GM12878 (cell line): ENCODE measurements at regions not wholly inside any gene's neighbourhood (a gene's known extent, or its start where the extent isn't known, plus 50 kb on each side); places are given as distances from the start of the nearest gene placed in this dataset.

Source experiments
- ATAC-seq: fragments of 200-7000 bp; cut with Tn5 transposase; 3 replicates; pipeline ENCODE4 v1.9.1; 2020; ENCODE audit warnings: mild to moderate bottlenecking, moderate library complexity
- BruUV-seq: library from RNA; stranded (reverse); fragments of 400-500 nt; replicated peaks from 2 replicates; lab custom pipeline; 2021; lab: Mats Ljungman, UMichigan
- CTCF ChIA-PET: fragments of 300-600 bp; sonication (Branson Sonifier 250); formaldehyde crosslinking; extraction: SDS; loops from one replicate; lab custom pipeline; 2021; ENCODE audit warnings: inconsistent platforms; lab: Yijun Ruan, JAX
- POLR2A ChIA-PET: fragments of 350-600 bp; formaldehyde crosslinking; extraction: SDS; loops from one replicate; lab custom pipeline; 2021; ENCODE audit warnings: inconsistent platforms; lab: Charles Lee
- RAD21 ChIA-PET: fragments of 300-600 bp; sonication (Branson Sonifier 250); formaldehyde crosslinking; loops from one replicate; lab custom pipeline; 2023; ENCODE audit warnings: antibody characterized with exemption; ENCODE audit not compliant: unreplicated experiment; lab: Charles Lee
- SMC1A ChIA-PET: fragments of 300-600 bp; sonication (Branson Sonifier 250); formaldehyde crosslinking; loops from one replicate; lab custom pipeline; 2023; ENCODE audit not compliant: unreplicated experiment, uncharacterized antibody; lab: Charles Lee
- DNase-seq: peaks from one replicate; pipeline ENCODE4 v3.0.0-alpha.2; 2011; ENCODE audit warnings: low read depth, low spot score
- FAIRE-seq: peaks from 3 replicates; lab custom pipeline; 2011; peaks lifted over from hg19 to GRCh38; lab: Jason Lieb, UNC
- H2AFZ ChIP-seq: 2 replicates; pipeline ENCODE4 v1.6.0; 2011; ENCODE audit warnings: low read depth, low read length, control low read depth; ENCODE audit not compliant: control insufficient read depth
- H3K27ac ChIP-seq: 2 replicates; pipeline ENCODE4 v1.5.1; 2011; ENCODE audit warnings: control low read depth; ENCODE audit not compliant: control insufficient read depth, insufficient read depth
- H3K27me3 ChIP-seq, 2 experiments: replicated peaks in 1 of 2; 2 replicates each; pipeline versions ENCODE4 v1.6.0 to v1.6.1; 2011; ENCODE audit warnings: low read length in 1 of 2; ENCODE audit not compliant: control insufficient read depth in 2 of 2, insufficient read depth in 2 of 2
- H3K36me3 ChIP-seq, 2 experiments: 2 replicates each; pipeline ENCODE4 v1.5.1; 2011; ENCODE audit warnings: low read length in 1 of 2; ENCODE audit not compliant: control insufficient read depth in 2 of 2, insufficient read depth in 2 of 2
- H3K4me1 ChIP-seq: 2 replicates; pipeline ENCODE4 v1.6.1; 2011; ENCODE audit warnings: mild to moderate bottlenecking, low read length, moderate library complexity, mixed read lengths; ENCODE audit not compliant: control insufficient read depth, insufficient read depth
- H3K4me2 ChIP-seq: 2 replicates; pipeline ENCODE4 v1.6.0; 2011; ENCODE audit warnings: control low read depth; ENCODE audit not compliant: control insufficient read depth, insufficient read depth
- H3K4me3 ChIP-seq: fragments of 200-600 bp; sonication (generic); 2 replicates; pipeline ENCODE4 v1.5.1; 2016
- H3K79me2 ChIP-seq: 2 replicates; pipeline ENCODE4 v1.6.0; 2011; ENCODE audit warnings: low read length; ENCODE audit not compliant: control insufficient read depth, insufficient read depth
- H3K9ac ChIP-seq: 2 replicates; pipeline ENCODE4 v1.8.0; 2011; ENCODE audit warnings: low read length, control low read depth, mixed read lengths; ENCODE audit not compliant: control insufficient read depth, insufficient read depth
- H3K9me3 ChIP-seq: replicated peaks from 3 replicates; pipeline ENCODE4 v1.5.1; 2011; ENCODE audit warnings: mild to moderate bottlenecking, low read length; ENCODE audit not compliant: control insufficient read depth, insufficient read depth
- H4K20me1 ChIP-seq: 2 replicates; pipeline ENCODE4 v1.6.0; 2011; ENCODE audit not compliant: control insufficient read depth, insufficient read depth
- BCL11A ChIP-seq: IDR thresholded peaks from 2 replicates; pipeline ENCODE4 v1.6.1; 2011; ENCODE audit warnings: low read depth, low read length
- BHLHE40 ChIP-seq, 2 experiments: fragments of 450-650 bp in 1 of 2; IDR thresholded peaks; 2 replicates each; pipeline ENCODE4 v1.6.1; 2011 to 2017; ENCODE audit warnings: low read depth in 2 of 2, borderline replicate concordance in 1 of 2, improper control_type of control experiment in 1 of 2, low read length in 1 of 2, mild to moderate bottlenecking in 1 of 2
- CBX5 ChIP-seq: sonication (generic); IDR thresholded peaks from 2 replicates; pipeline ENCODE4 v1.6.1; 2016; ENCODE audit warnings: low read depth, moderate library complexity, mild to moderate bottlenecking, inconsistent platforms
- HDAC6 ChIP-seq: fragments of 200-600 bp; sonication (generic); IDR thresholded peaks from one replicate; pipeline ENCODE4 v1.8.0; 2017; ENCODE audit warnings: antibody characterized with exemption; ENCODE audit not compliant: unreplicated experiment
- RCOR1 ChIP-seq: conservative IDR thresholded peaks from 2 replicates; pipeline ENCODE4 v1.6.1; 2012; ENCODE audit warnings: low read depth, low read length, improper control_type of control experiment
- RELA ChIP-seq: fragments of 450-650 bp; IDR thresholded peaks from 2 replicates; pipeline ENCODE4 v1.8.0; 2014; ENCODE audit warnings: borderline replicate concordance; ENCODE audit not compliant: partially characterized antibody
- STAT1 ChIP-seq: fragments of 450-650 bp; conservative IDR thresholded peaks from 2 replicates; pipeline ENCODE4 v1.6.1; 2014; ENCODE audit warnings: antibody characterized with exemption, mild to moderate bottlenecking
- ZBTB33 ChIP-seq: fragments of 450-650 bp; IDR thresholded peaks from 2 replicates; pipeline ENCODE4 v1.6.1; 2017; ENCODE audit warnings: mild to moderate bottlenecking
- ZNF687 ChIP-seq: fragments of 450-650 bp; IDR thresholded peaks from 2 replicates; pipeline ENCODE4 v1.6.1; 2017; ENCODE audit warnings: mild to moderate bottlenecking, moderate library complexity
- WGBS: methylation state at CpG from one replicate; pipeline ENCODE4 v1.1.6; 2016; ENCODE audit warnings: low lambda C conversion rate; ENCODE audit not compliant: insufficient replicate concordance, insufficient coverage; ENCODE audit errors: missing lambda C conversion rate; 5-methylcytosine and 5-hydroxymethylcytosine counted together
- in situ Hi-C: fragments of 300-500 bp; cut with MboI; formaldehyde crosslinking; loops from 9 replicates; pipeline ENCODE4 v1.14.3; 2018; ENCODE audit warnings: mixed read lengths
- intact Hi-C: fragments of 100-400 bp; cut with micrococcal nuclease; formaldehyde crosslinking; loops from one replicate; pipeline ENCODE4 v1.14.2; 2022; ENCODE audit not compliant: unreplicated experiment

GRCh38 chr1:60890664-60891063 lies 191.7 kb upstream of the NFIA start (continued):
- TF ChIP-seq ZNF687 (no peak), STAT1 (no peak), CBX5 (no peak), HDAC6 (no peak), BCL11A (no peak), BHLHE40 (IDR thresholded peaks at IDR 0.05; ENCODE audit: borderline replicate concordance in 1 of 2, low read depth in 2 of 2, low read length in 1 of 2) (no peak), ZBTB33 (no peak), RCOR1 (no peak)

- Histone ChIP-seq H3K27me3 (no peaks in the 10 kb centered on the region; a peak in 1 of 4 replicates), H3K4me1 (no peaks in the 10 kb centered on the region)
- FAIRE-seq: no peak
- no peak for TF ChIP-seq RELA
- TF ChIP-seq, all 136 proteins: peak for 0
- no peak for DNase-seq
- H3K4me2 ChIP-seq: no peak overlapping the region
- no peak overlapping the region for H3K27ac ChIP-seq
- no peaks in the 10 kb centered on the region for H4K20me1 ChIP-seq
- intact Hi-C loops: no loop called here
- no peak for ATAC-seq
- BruUV-seq: no TSS peak
- 20% methylated on average over 2 of the region's 2 CpGs for WGBS
- H2AFZ ChIP-seq: no peak overlapping the region
- no peaks in the 10 kb centered on the region for H3K36me3 ChIP-seq
- no peaks in the 10 kb centered on the region for H3K79me2 ChIP-seq
- H3K4me3 ChIP-seq: no peak overlapping the region
- ChIA-PET POLR2A (no interaction called here), SMC1A (no interaction called here), CTCF (no interaction called here), RAD21 (no interaction called here)
- no peak overlapping the region for H3K9ac ChIP-seq
- in situ Hi-C loops: no loop called here
- H3K9me3 ChIP-seq: no peaks in the 10 kb centered on the region
These were observed 192.7 kb upstream of the NFIA start for GRCh38 chr1:60889709-60890108.
